Omental fat pad (tissue), 3 donors: ENCODE measurements at regions not wholly inside any gene's neighbourhood (a gene's known extent, or its start where the extent isn't known, plus 50 kb on each side); places are given as distances from the start of the nearest gene placed in this dataset.
"Not testable (repeated sequence)": the region's sequence is repeated elsewhere in the genome, so short reads cannot be mapped to it uniquely, and the experiment has no call there.

Source experiments
- ATAC-seq: fragments of 150-250 bp; one replicate; pipeline ENCODE4 v1.9.1; 2016; ENCODE audit warnings: mild to moderate bottlenecking, moderate library complexity; ENCODE audit not compliant: low FRiP score
- DNase-seq: peaks from one replicate; pipeline ENCODE4 v3.0.0-alpha.2; 2019; ENCODE audit warnings: low spot score
- CTCF ChIP-seq, 3 donors: fragments of 450-650 bp; IDR thresholded peaks; one replicate each; pipeline ENCODE4 v1.5.1; 2016 to 2017; ENCODE audit warnings: antibody characterized with exemption in 3 of 3, mild to moderate bottlenecking in 3 of 3, moderate library complexity in 2 of 3

- no peak for TF ChIP-seq CTCF (IDR thresholded peaks at IDR 0.05)
- DNase-seq (no peak), ATAC-seq (no peak)
Measured at GRCh38 chr7:37601321-37601720, 82.2 kb upstream of the GPR141 start.

- DNase-seq (no peak), ATAC-seq (no peak)
- TF ChIP-seq CTCF (IDR thresholded peaks at IDR 0.05): no peak
Measured at GRCh38 chr7:37604078-37604477, 79.5 kb upstream of the GPR141 start.

GRCh38 chr7:37617406-37617805 is 66.2 kb upstream of the GPR141 start:
- not testable (repeated sequence) for ATAC-seq, DNase-seq

GRCh38 chr7:37633048-37633447 is 50.5 kb upstream of the GPR141 start:
- DNase-seq (no peak), ATAC-seq (no peak)
- TF ChIP-seq CTCF (IDR thresholded peaks at IDR 0.05): no peak
